Testis (tissue), 2 donors: ENCODE measurements at regions not wholly inside any gene's neighbourhood (a gene's known extent, or its start where the extent isn't known, plus 50 kb on each side); places are given as distances from the start of the nearest gene placed in this dataset.

ENCODE experiments used
- POLR2A ChIP-seq: fragments of 450-650 bp; IDR thresholded peaks from one replicate; pipeline ENCODE4 v1.6.1; 2017; ENCODE audit warnings: antibody characterized with exemption, mild to moderate bottlenecking, moderate library complexity
- TF ChIP-seq, protein P1 (sequence below), 3 experiments: fragments of 450-650 bp in 2 of 3; fragments of 200-600 bp in 1 of 3; sonication (generic) in 1 of 3; IDR thresholded peaks; one replicate each; pipeline ENCODE4 v1.5.1; 2016 to 2019; ENCODE audit warnings: antibody characterized with exemption in 3 of 3, mild to moderate bottlenecking in 2 of 3, moderate library complexity in 1 of 3

DNA sequence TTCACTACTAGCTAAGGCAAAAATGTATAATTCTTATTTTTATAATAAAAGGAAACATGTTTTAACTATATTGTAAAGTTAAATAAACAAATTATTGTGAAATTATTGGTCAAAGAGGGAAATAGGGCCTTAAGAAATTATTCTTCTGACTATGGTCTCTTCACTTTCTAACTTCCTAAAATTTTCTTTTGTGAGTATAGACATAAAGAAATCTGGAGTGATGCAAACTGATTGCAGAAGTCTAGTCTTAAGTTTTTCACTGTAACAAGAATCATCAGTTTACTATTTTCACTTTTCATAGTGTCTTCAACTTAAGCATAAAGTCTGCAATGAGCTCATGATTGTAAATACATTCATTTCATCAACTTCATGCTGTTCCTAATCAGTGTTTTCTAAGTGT lies 525.4 kb downstream of the TFEC start:
- TF ChIP-seq POLR2A = no peak
- TF ChIP-seq, protein P1, sequence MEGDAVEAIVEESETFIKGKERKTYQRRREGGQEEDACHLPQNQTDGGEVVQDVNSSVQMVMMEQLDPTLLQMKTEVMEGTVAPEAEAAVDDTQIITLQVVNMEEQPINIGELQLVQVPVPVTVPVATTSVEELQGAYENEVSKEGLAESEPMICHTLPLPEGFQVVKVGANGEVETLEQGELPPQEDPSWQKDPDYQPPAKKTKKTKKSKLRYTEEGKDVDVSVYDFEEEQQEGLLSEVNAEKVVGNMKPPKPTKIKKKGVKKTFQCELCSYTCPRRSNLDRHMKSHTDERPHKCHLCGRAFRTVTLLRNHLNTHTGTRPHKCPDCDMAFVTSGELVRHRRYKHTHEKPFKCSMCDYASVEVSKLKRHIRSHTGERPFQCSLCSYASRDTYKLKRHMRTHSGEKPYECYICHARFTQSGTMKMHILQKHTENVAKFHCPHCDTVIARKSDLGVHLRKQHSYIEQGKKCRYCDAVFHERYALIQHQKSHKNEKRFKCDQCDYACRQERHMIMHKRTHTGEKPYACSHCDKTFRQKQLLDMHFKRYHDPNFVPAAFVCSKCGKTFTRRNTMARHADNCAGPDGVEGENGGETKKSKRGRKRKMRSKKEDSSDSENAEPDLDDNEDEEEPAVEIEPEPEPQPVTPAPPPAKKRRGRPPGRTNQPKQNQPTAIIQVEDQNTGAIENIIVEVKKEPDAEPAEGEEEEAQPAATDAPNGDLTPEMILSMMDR (IDR thresholded peaks at IDR 0.05) = no peak
